K562 (cell line): ENCODE measurements at regions not wholly inside any gene's neighbourhood (a gene's known extent, or its start where the extent isn't known, plus 50 kb on each side); places are given as distances from the start of the nearest gene placed in this dataset.
"Not testable (repeated sequence)": the region's sequence is repeated elsewhere in the genome, so short reads cannot be mapped to it uniquely, and the experiment has no call there.

Source experiments
- ATAC-seq: fragments of 200-7000 bp; cut with Tn5 transposase; 3 replicates; pipeline ENCODE4 v1.9.1; 2020; ENCODE audit warnings: moderate library complexity
- BruUV-seq: library from RNA; stranded (reverse); fragments of 400-500 nt; replicated peaks from 2 replicates; lab custom pipeline; 2021; lab: Mats Ljungman, UMichigan
- CTCF ChIA-PET: fragments of 300-600 bp; formaldehyde crosslinking; extraction: SDS; loops from one replicate; lab custom pipeline; 2021; ENCODE audit warnings: low intra/inter-chr PET ratio; lab: Yijun Ruan, JAX
- POLR2A ChIA-PET: fragments of 300-600, 350-650 bp; sonication (Branson Sonifier 250); formaldehyde crosslinking; extraction: SDS; loops from one replicate; lab custom pipeline; 2021; ENCODE audit warnings: antibody characterized with exemption, inconsistent platforms; lab: Yijun Ruan, JAX
- DNase-seq, 4 experiments: peaks; one replicate each; pipeline versions ENCODE4 v3.0.0 to v3.0.0-alpha.2; 2011 to 2018; ENCODE audit warnings: low spot score in 3 of 4, mixed read lengths in 3 of 4; ENCODE audit errors: extremely low read depth in 1 of 4
- FAIRE-seq: peaks from 2 replicates; lab custom pipeline; 2011; peaks lifted over from hg19 to GRCh38; lab: Jason Lieb, UNC
- H2AFZ ChIP-seq: 2 replicates; pipeline ENCODE4 v1.6.0; 2011; ENCODE audit warnings: low read depth, low read length, control low read depth, inconsistent platforms
- H3K27ac ChIP-seq: fragments of 200-600 bp; 3 replicates; pipeline ENCODE4 v1.8.0; 2011; ENCODE audit warnings: low read depth, mild to moderate bottlenecking, control low read depth, inconsistent platforms, low read length, moderate library complexity, mixed read lengths; ENCODE audit errors: extremely low read depth
- H3K27me3 ChIP-seq, 2 experiments: fragments of 300-600 bp in 1 of 2; 2 replicates in 1 of 2; 3 replicates in 1 of 2; pipeline versions ENCODE4 v1.6.0 to v1.8.0; 2011; ENCODE audit warnings: inconsistent platforms in 2 of 2, low read length in 2 of 2, mild to moderate bottlenecking in 1 of 2, mixed read lengths in 1 of 2, moderate library complexity in 1 of 2; ENCODE audit not compliant: control insufficient read depth in 2 of 2, insufficient read depth in 2 of 2
- H3K36me3 ChIP-seq: fragments of 300-600 bp; 3 replicates; pipeline ENCODE4 v1.8.0; 2011; ENCODE audit warnings: mild to moderate bottlenecking, low read length, inconsistent platforms; ENCODE audit not compliant: control insufficient read depth, insufficient read depth
- H3K4me1 ChIP-seq, 2 experiments: fragments of 200-600 bp in 1 of 2; replicated peaks in 1 of 2; 2 replicates in 1 of 2; 3 replicates in 1 of 2; pipeline versions ENCODE4 v1.5.1 to v1.8.0; 2011; ENCODE audit warnings: inconsistent platforms in 2 of 2, low read length in 2 of 2, mild to moderate bottlenecking in 1 of 2, mixed read lengths in 1 of 2, moderate library complexity in 1 of 2; ENCODE audit not compliant: control insufficient read depth in 2 of 2, insufficient read depth in 2 of 2
- H3K4me2 ChIP-seq: 2 replicates; pipeline ENCODE4 v1.6.1; 2011; ENCODE audit warnings: low read length, control low read depth, inconsistent platforms, mixed read lengths; ENCODE audit not compliant: insufficient read depth
- H3K4me3 ChIP-seq: fragments of 200-600 bp; sonication (generic), shearing (Covaris generic); 2 replicates; pipeline ENCODE4 v1.5.1; 2016; ENCODE audit warnings: control low read depth, inconsistent platforms
- H3K79me2 ChIP-seq: fragments of 200-600 bp; 3 replicates; pipeline ENCODE4 v1.8.0; 2011; ENCODE audit warnings: low read length, inconsistent platforms; ENCODE audit not compliant: control insufficient read depth, insufficient read depth
- H3K9ac ChIP-seq, 2 experiments: 2 replicates each; pipeline versions ENCODE4 v1.6.0 to v1.6.1; 2011; ENCODE audit warnings: low read depth in 2 of 2, low read length in 2 of 2, control low read depth in 1 of 2, inconsistent platforms in 1 of 2, mild to moderate bottlenecking in 1 of 2, mixed read lengths in 1 of 2; ENCODE audit not compliant: insufficient read depth in 1 of 2
- H3K9me1 ChIP-seq: one replicate; pipeline ENCODE4 v1.6.0; 2011; ENCODE audit warnings: inconsistent platforms, mild to moderate bottlenecking, low read length, moderate library complexity; ENCODE audit not compliant: control insufficient read depth, insufficient read depth
- H3K9me3 ChIP-seq: replicated peaks from 2 replicates; pipeline ENCODE4 v1.5.1; 2011; ENCODE audit warnings: low read depth, low read length, inconsistent platforms; ENCODE audit not compliant: control insufficient read depth, insufficient read depth
- H4K20me1 ChIP-seq: replicated peaks from 2 replicates; pipeline ENCODE4 v1.6.1; 2011; ENCODE audit warnings: low read length, inconsistent platforms, mixed read lengths; ENCODE audit not compliant: control insufficient read depth, insufficient read depth
- KDM2B ChIP-seq: fragments of 250-450 bp; sonication (Bioruptor Pico); IDR thresholded peaks from 2 replicates; pipeline ENCODE4 v1.8.0; 2021; ENCODE audit warnings: mild to moderate bottlenecking, moderate library complexity
- NFIC ChIP-seq: fragments of 450-650 bp; IDR thresholded peaks from 2 replicates; pipeline ENCODE4 v1.6.1; 2017; ENCODE audit warnings: mild to moderate bottlenecking, inconsistent platforms
- SNRNP70 ChIP-seq: fragments of 200-400 bp; formaldehyde crosslinking; optimal IDR thresholded peaks from 2 replicates; pipeline ENCODE3; 2017; ENCODE audit warnings: low read depth, low read length
- SREBF2 ChIP-seq: sonication (generic); formaldehyde crosslinking; IDR thresholded peaks from 2 replicates; pipeline ENCODE4 v1.4.0; 2020; ENCODE audit warnings: mild to moderate bottlenecking, missing genetic modification reagents
- ZNF707 ChIP-seq: fragments of 250-450 bp; sonication (Bioruptor Pico); conservative IDR thresholded peaks from 2 replicates; pipeline ENCODE4 v1.8.0; 2022; ENCODE audit warnings: inconsistent platforms, mild to moderate bottlenecking, moderate library complexity
- WGBS: fragments of 100-300 bp; shearing (Covaris generic); methylation state at CpG from one replicate; pipeline ENCODE4 v1.1.6; 2016; ENCODE audit warnings: low coverage, mixed read lengths; ENCODE audit not compliant: insufficient coverage; ENCODE audit errors: missing lambda C conversion rate; 5-methylcytosine and 5-hydroxymethylcytosine counted together
- in situ Hi-C: fragments of 300-500 bp; cut with MboI; formaldehyde crosslinking; loops from 4 replicates; pipeline ENCODE4 v1.15.0; 2018; ENCODE audit warnings: inconsistent platforms, mixed read lengths
- intact Hi-C: fragments of 100-400 bp; cut with micrococcal nuclease; formaldehyde crosslinking; loops from 2 replicates; pipeline ENCODE4 v1.14.2; 2022

- no peak for TF ChIP-seq SREBF2 (CRISPR knock-in tag)
Observed at GRCh38 chr4:37555322-37555721, 130.9 kb downstream of the RELL1 start (continued).

- POLR2A ChIA-PET: not testable (repeated sequence)
Observed at GRCh38 chr4:37549866-37550265, 136.3 kb downstream of the RELL1 start.

DNA sequence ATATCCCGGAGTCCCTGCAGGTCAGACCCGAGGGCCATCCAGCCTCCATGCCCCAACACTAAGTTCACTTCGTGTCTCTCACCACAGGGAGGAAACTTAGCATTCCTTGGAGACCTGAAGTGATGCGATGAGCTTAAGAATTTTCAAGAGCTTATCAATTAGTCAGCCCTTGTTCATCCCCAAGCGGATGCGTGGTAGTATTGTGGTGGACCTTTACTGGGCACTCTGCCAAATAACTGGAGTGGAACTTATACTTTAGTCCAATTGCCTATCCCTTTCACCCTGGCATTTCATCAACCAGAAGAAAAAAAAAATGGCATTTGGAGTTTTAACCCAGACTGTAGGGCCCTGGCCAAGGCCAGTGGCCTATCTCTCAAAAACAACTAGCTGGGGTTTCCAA is 137.1 kb downstream of the RELL1 start:
- no peaks in the 10 kb centered on the region for H3K4me1 ChIP-seq
- POLR2A ChIA-PET: no interaction called here
- no peak for ATAC-seq
- H3K4me3 ChIP-seq: no peak overlapping the region
- H3K79me2 ChIP-seq: no peaks in the 10 kb centered on the region
- in situ Hi-C loops: no loop called here
- H3K27ac ChIP-seq: no peak overlapping the region
- no peak overlapping the region for H3K9ac ChIP-seq
- H3K9me1 ChIP-seq: no peaks in the 10 kb centered on the region
- no peaks in the 10 kb centered on the region for H3K27me3 ChIP-seq
- H4K20me1 ChIP-seq: no peaks in the 10 kb centered on the region
- H3K9me3 ChIP-seq: no peaks in the 10 kb centered on the region
- no peak overlapping the region for H2AFZ ChIP-seq
- H3K36me3 ChIP-seq: no peaks in the 10 kb centered on the region
- FAIRE-seq: peak; percentile 59
- WGBS: 2% methylated on average over 6 of the region's 6 CpGs
- TF ChIP-seq KDM2B (CRISPR knock-in tag) (no peak), NFIC (peak; percentile 77), ZNF707 (CRISPR knock-in tag) (no peak), SNRNP70 (no peak)
- DNase-seq: no peak
- BruUV-seq: no TSS peak
- no peak overlapping the region for H3K4me2 ChIP-seq
- CTCF ChIA-PET: no interaction called here
- intact Hi-C loops: no loop called here

More at GRCh38 chr4:37549866-37550265, 136.3 kb downstream of the RELL1 start:
- H3K9me1 ChIP-seq, ATAC-seq, H3K9me3 ChIP-seq, BruUV-seq, H3K4me3 ChIP-seq, intact Hi-C loops, H3K27me3 ChIP-seq, H2AFZ ChIP-seq, CTCF ChIA-PET, H3K4me1 ChIP-seq, H3K4me2 ChIP-seq, in situ Hi-C loops, H3K36me3 ChIP-seq, H3K9ac ChIP-seq, DNase-seq, H3K79me2 ChIP-seq, H4K20me1 ChIP-seq, FAIRE-seq, H3K27ac ChIP-seq: not testable (repeated sequence)
- 0% methylated on average over 3 of the region's 3 CpGs for WGBS
